ENCODE measurements at regions not wholly inside any gene's neighbourhood (a gene's known extent, or its start where the extent isn't known, plus 50 kb on each side); places are given as distances from the start of the nearest gene placed in this dataset.

DNA sequence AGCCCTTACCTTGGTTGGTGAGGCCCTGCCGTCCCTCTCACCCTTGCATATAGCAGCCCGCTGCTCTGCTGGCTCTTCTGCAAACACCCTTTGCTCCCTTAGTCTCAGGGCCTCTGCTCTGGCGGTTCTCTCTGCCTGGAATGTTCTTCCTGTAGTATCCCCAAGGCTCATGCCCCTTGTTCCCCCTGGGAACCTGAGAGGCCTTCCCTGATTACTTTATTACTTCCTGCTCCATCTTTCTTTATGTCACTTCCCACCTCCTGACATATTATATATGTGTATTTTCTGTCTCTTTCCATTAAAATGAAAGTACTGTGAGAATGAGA lies 73.9 kb upstream of the SPRY4 start (continued):
- TF ChIP-seq, protein P1, sequence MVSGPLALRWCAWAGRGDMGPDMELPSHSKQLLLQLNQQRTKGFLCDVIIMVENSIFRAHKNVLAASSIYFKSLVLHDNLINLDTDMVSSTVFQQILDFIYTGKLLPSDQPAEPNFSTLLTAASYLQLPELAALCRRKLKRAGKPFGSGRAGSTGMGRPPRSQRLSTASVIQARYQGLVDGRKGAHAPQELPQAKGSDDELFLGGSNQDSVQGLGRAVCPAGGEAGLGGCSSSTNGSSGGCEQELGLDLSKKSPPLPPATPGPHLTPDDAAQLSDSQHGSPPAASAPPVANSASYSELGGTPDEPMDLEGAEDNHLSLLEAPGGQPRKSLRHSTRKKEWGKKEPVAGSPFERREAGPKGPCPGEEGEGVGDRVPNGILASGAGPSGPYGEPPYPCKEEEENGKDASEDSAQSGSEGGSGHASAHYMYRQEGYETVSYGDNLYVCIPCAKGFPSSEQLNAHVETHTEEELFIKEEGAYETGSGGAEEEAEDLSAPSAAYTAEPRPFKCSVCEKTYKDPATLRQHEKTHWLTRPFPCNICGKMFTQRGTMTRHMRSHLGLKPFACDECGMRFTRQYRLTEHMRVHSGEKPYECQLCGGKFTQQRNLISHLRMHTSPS (CRISPR knock-in tag; IDR thresholded peaks at IDR 0.05; ENCODE audit: low read depth), result no peak
- TF ChIP-seq KLF6 (CRISPR knock-in tag; IDR thresholded peaks at IDR 0.05) (no peak), YY1 (IDR thresholded peaks at IDR 0.05; ENCODE audit: insufficient read depth, insufficient replicate concordance, low read depth, low read length) (no peak), MAZ (IDR thresholded peaks at IDR 0.05; ENCODE audit: borderline replicate concordance, low read depth, low read length) (no peak), MAZ (CRISPR knock-in tag; IDR thresholded peaks at IDR 0.05; ENCODE audit: low read depth) (no peak), RXRB (CRISPR knock-in tag; IDR thresholded peaks at IDR 0.05; ENCODE audit: borderline replicate concordance) (no peak), CCDC6 (CRISPR knock-in tag; IDR thresholded peaks at IDR 0.05) (no peak), LCORL (IDR thresholded peaks at IDR 0.05) (no peak), LCORL (CRISPR knock-in tag; IDR thresholded peaks at IDR 0.05) (0 out of 2 replicates have a peak, but pooled peaks have one; percentile 19), TBP (CRISPR knock-in tag; IDR thresholded peaks at IDR 0.05) (no peak), NFIC (IDR thresholded peaks at IDR 0.05; ENCODE audit: low read length) (no peak), TEAD3 (CRISPR knock-in tag; optimal IDR thresholded peaks at IDR 0.05; ENCODE audit: borderline replicate concordance) (peak; percentile 83), ZNF605 (CRISPR knock-in tag; IDR thresholded peaks at IDR 0.05) (no peak), ZFX (CRISPR knock-in tag; IDR thresholded peaks at IDR 0.05; ENCODE audit: low read depth) (peak; percentile 49; the same call in 1 of the 2 replicates), ZNF703 (CRISPR knock-in tag; IDR thresholded peaks at IDR 0.05; ENCODE audit: borderline replicate concordance) (no peak), ZNF567 (CRISPR knock-in tag; IDR thresholded peaks at IDR 0.05; ENCODE audit: borderline replicate concordance) (no peak)
- TF ChIP-seq, protein P2, sequence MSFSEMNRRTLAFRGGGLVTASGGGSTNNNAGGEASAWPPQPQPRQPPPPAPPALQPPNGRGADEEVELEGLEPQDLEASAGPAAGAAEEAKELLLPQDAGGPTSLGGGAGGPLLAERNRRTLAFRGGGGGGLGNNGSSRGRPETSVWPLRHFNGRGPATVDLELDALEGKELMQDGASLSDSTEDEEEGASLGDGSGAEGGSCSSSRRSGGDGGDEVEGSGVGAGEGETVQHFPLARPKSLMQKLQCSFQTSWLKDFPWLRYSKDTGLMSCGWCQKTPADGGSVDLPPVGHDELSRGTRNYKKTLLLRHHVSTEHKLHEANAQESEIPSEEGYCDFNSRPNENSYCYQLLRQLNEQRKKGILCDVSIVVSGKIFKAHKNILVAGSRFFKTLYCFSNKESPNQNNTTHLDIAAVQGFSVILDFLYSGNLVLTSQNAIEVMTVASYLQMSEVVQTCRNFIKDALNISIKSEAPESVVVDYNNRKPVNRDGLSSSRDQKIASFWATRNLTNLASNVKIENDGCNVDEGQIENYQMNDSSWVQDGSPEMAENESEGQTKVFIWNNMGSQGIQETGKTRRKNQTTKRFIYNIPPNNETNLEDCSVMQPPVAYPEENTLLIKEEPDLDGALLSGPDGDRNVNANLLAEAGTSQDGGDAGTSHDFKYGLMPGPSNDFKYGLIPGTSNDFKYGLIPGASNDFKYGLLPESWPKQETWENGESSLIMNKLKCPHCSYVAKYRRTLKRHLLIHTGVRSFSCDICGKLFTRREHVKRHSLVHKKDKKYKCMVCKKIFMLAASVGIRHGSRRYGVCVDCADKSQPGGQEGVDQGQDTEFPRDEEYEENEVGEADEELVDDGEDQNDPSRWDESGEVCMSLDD (CRISPR knock-in tag; IDR thresholded peaks at IDR 0.05; ENCODE audit: borderline replicate concordance), result no peak
- TF ChIP-seq, protein P3, sequence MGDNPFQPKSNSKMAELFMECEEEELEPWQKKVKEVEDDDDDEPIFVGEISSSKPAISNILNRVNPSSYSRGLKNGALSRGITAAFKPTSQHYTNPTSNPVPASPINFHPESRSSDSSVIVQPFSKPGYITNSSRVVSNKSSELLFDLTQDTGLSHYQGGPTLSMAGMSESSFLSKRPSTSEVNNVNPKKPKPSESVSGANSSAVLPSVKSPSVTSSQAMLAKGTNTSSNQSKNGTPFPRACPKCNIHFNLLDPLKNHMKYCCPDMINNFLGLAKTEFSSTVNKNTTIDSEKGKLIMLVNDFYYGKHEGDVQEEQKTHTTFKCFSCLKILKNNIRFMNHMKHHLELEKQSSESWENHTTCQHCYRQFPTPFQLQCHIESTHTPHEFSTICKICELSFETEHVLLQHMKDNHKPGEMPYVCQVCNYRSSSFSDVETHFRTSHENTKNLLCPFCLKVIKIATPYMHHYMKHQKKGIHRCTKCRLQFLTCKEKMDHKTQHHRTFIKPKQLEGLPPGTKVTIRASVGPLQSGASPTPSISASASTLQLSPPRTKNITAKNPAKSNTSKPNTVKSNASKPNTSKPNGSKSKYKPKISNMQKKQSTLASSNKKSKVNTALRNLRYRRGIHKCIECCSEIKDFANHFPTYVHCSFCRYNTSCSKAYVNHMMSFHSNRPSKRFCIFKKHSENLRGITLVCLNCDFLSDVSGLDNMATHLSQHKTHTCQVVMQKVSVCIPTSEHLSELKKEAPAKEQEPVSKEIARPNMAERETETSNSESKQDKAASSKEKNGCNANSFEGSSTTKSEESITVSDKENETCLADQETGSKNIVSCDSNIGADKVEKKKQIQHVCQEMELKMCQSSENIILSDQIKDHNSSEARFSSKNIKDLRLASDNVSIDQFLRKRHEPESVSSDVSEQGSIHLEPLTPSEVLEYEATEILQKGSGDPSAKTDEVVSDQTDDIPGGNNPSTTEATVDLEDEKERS (CRISPR knock-in tag; IDR thresholded peaks at IDR 0.05), result no peak
- TF ChIP-seq, protein P4, sequence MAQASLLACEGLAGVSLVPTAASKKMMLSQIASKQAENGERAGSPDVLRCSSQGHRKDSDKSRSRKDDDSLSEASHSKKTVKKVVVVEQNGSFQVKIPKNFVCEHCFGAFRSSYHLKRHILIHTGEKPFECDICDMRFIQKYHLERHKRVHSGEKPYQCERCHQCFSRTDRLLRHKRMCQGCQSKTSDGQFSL (CRISPR knock-in tag; IDR thresholded peaks at IDR 0.05), result no peak
- TF ChIP-seq, protein P5, sequence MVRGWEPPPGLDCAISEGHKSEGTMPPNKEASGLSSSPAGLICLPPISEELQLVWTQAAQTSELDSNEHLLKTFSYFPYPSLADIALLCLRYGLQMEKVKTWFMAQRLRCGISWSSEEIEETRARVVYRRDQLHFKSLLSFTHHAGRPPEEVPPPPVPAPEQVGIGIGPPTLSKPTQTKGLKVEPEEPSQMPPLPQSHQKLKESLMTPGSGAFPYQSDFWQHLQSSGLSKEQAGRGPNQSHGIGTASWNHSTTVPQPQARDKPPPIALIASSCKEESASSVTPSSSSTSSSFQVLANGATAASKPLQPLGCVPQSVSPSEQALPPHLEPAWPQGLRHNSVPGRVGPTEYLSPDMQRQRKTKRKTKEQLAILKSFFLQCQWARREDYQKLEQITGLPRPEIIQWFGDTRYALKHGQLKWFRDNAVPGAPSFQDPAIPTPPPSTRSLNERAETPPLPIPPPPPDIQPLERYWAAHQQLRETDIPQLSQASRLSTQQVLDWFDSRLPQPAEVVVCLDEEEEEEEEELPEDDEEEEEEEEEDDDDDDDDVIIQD (CRISPR knock-in tag; IDR thresholded peaks at IDR 0.05; ENCODE audit: low read depth), result no peak
- TF ChIP-seq, protein P6, sequence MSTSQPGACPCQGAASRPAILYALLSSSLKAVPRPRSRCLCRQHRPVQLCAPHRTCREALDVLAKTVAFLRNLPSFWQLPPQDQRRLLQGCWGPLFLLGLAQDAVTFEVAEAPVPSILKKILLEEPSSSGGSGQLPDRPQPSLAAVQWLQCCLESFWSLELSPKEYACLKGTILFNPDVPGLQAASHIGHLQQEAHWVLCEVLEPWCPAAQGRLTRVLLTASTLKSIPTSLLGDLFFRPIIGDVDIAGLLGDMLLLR (CRISPR knock-in tag; IDR thresholded peaks at IDR 0.05), result no peak
